ENCODE measurements at regions not wholly inside any gene's neighbourhood (a gene's known extent, or its start where the extent isn't known, plus 50 kb on each side); places are given as distances from the start of the nearest gene placed in this dataset.

GRCh38 chr10:123952099-123952498, 60.5 kb upstream of the CPXM2 start:
- DNase-seq (ENCODE audit: low read depth): no peak

- no peak for DNase-seq (ENCODE audit: low read depth)
These were observed 56.6 kb upstream of the CPXM2 start for GRCh38 chr10:123948030-123948823.

- DNase-seq (ENCODE audit: low read depth): peak; percentile 1
These were observed 53.8 kb upstream of the CPXM2 start for GRCh38 chr10:123945325-123945920.

GRCh38 chr10:123944661-123945060, 53.1 kb upstream of the CPXM2 start:
- DNase-seq (ENCODE audit: low read depth): no peak

- DNase-seq (ENCODE audit: low read depth): no peak
These were observed 51.7 kb upstream of the CPXM2 start for GRCh38 chr10:123943307-123943706.

GRCh38 chr10:123942114-123942861, 50.7 kb upstream of the CPXM2 start:
- no peak for DNase-seq (ENCODE audit: low read depth)

All from renal cortical epithelial cell (primary cell).